ENCODE measurements at regions not wholly inside any gene's neighbourhood (a gene's known extent, or its start where the extent isn't known, plus 50 kb on each side); places are given as distances from the start of the nearest gene placed in this dataset.

GRCh38 chr5:153899746-153900145, 139.0 kb downstream of the FAM114A2 start (continued):
- no peak for TF ChIP-seq ZNF574 (CRISPR knock-in tag; IDR thresholded peaks at IDR 0.05)
- no peak for TF ChIP-seq PCBP1 (IDR thresholded peaks at IDR 0.05; ENCODE audit: borderline replicate concordance, low read depth, low read length)
- TF ChIP-seq FOXJ3 (CRISPR knock-in tag; IDR thresholded peaks at IDR 0.05; ENCODE audit: borderline replicate concordance), result no peak

GRCh38 chr5:153896701-153897100, 142.0 kb downstream of the FAM114A2 start:
- Histone ChIP-seq H3K4me1 (ENCODE audit: insufficient read depth, low read length) (no peaks in the 10 kb centered on the region), H3K27ac (ENCODE audit: extremely low read length, insufficient read depth, low read length) (no peak overlapping the region), H3K27me3 (ENCODE audit: control insufficient read depth in 1 of 2, insufficient read depth in 2 of 2, low read length in 2 of 2) (no peaks in the 10 kb centered on the region; a peak in 1 of 5 replicates), H3K9me3 (ENCODE audit: low read length) (no peaks in the 10 kb centered on the region), H3K79me2 (ENCODE audit: insufficient read depth, low read length) (no peaks in the 10 kb centered on the region), H4K20me1 (ENCODE audit: insufficient read depth, low read length) (no peaks in the 10 kb centered on the region), H3K4me3 (replicated peaks in 1 of 3; ENCODE audit: insufficient read depth in 1 of 3, low read depth in 2 of 3, low read length in 3 of 3) (no peak overlapping the region), H3K4me2 (ENCODE audit: low read depth, low read length) (no peak overlapping the region), H3K36me3 (replicated peaks in 1 of 2; ENCODE audit: control insufficient read depth in 1 of 2, insufficient read depth in 2 of 2, low read length in 2 of 2) (no peaks in the 10 kb centered on the region), H2AFZ (ENCODE audit: low read length) (no peak overlapping the region), H3K9ac (ENCODE audit: insufficient read depth, low read depth, low read length) (no peak overlapping the region)
- ATAC-seq (no peak), FAIRE-seq (no peak), DNase-seq (ENCODE audit: low spot score) (no peak)
- no TSS peak for BruUV-seq (replicated peaks)
- in situ Hi-C loops (cut with HindIII; ENCODE audit: extremely low pct_ligation_motif_present, low pct_unique_long_range_greater_than_20kb) (no loop called here), intact Hi-C loops (cut with micrococcal nuclease; ENCODE audit: unreplicated experiment) (no loop called here)
- ChIA-PET CTCF (ENCODE audit: low intra/inter-chr PET ratio, low total read pairs) (no interaction called here), POLR2A (no interaction called here)
- no peak for TF ChIP-seq JUND (CRISPR knock-in tag; IDR thresholded peaks at IDR 0.05)
- no peak for TF ChIP-seq POLR2G (IDR thresholded peaks at IDR 0.05; ENCODE audit: low read depth, low read length)
- no peak for TF ChIP-seq ZNF746 (CRISPR knock-in tag; IDR thresholded peaks at IDR 0.05)
- no peak for TF ChIP-seq ZBTB49 (CRISPR knock-in tag; IDR thresholded peaks at IDR 0.05; ENCODE audit: borderline replicate concordance)
- TF ChIP-seq JDP2 (CRISPR knock-in tag; IDR thresholded peaks at IDR 0.05; ENCODE audit: borderline replicate concordance), result no peak
- TF ChIP-seq ZBTB4 (CRISPR knock-in tag; IDR thresholded peaks at IDR 0.05; ENCODE audit: borderline replicate concordance), result no peak
- no peak for TF ChIP-seq ZBTB10 (CRISPR knock-in tag; IDR thresholded peaks at IDR 0.05; ENCODE audit: borderline replicate concordance)
